ENCODE measurements at regions not wholly inside any gene's neighbourhood (a gene's known extent, or its start where the extent isn't known, plus 50 kb on each side); places are given as distances from the start of the nearest gene placed in this dataset.

DNA sequence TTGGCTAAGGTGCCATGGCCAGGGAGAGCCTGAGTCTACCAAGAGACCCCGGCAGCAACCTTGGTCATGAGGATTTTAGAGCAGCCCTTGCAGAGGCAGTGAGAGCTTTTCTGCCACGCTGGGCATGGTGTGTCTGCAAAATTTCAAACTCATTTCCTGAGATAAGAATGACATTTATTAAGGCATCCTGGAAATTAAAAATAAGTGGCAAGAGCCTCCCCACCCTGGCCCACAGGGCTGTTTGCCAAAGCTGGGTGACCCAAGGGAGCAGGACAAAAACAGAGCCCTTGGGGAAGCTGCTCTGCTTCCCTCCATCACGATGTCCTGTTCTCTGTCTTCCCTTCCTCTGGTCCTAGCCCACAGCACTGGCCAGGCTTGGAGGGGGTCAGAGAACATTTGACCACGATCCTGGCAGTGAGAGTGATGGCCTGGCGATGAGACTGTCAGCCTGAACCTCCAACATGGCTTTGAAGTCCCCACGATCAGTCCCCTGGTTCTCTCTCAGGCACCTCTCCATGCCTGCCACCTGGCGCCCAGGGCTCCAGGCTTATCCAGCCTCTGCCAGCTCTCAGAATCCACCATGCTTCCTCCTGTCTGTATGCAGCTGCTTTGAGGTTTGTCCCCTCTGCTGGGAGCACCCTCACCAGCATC lies 68.9 kb upstream of the RMDN2 start:
- H3K4me3 ChIP-seq: no peak overlapping the region
- no peaks in the 10 kb centered on the region for H3K9me3 ChIP-seq
- H3K4me1 ChIP-seq (ENCODE audit: insufficient read depth): no peaks in the 10 kb centered on the region
- intact Hi-C loops (cut with DNase I): no loop called here
- DNase-seq: no peak
- WGBS, 3 donors: 65 to 79% (median 68%) methylated on average over 7 of the region's 7 CpGs
- no peaks in the 10 kb centered on the region for H3K27me3 ChIP-seq
- no peaks in the 10 kb centered on the region for H3K36me3 ChIP-seq
- H3K27ac ChIP-seq: no peak overlapping the region
- no peak for TF ChIP-seq POLR2A (IDR thresholded peaks at IDR 0.05)
- TF ChIP-seq EP300 (IDR thresholded peaks at IDR 0.05): no peak
- TF ChIP-seq, protein P1, sequence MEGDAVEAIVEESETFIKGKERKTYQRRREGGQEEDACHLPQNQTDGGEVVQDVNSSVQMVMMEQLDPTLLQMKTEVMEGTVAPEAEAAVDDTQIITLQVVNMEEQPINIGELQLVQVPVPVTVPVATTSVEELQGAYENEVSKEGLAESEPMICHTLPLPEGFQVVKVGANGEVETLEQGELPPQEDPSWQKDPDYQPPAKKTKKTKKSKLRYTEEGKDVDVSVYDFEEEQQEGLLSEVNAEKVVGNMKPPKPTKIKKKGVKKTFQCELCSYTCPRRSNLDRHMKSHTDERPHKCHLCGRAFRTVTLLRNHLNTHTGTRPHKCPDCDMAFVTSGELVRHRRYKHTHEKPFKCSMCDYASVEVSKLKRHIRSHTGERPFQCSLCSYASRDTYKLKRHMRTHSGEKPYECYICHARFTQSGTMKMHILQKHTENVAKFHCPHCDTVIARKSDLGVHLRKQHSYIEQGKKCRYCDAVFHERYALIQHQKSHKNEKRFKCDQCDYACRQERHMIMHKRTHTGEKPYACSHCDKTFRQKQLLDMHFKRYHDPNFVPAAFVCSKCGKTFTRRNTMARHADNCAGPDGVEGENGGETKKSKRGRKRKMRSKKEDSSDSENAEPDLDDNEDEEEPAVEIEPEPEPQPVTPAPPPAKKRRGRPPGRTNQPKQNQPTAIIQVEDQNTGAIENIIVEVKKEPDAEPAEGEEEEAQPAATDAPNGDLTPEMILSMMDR (IDR thresholded peaks at IDR 0.05): no peak

DNA sequence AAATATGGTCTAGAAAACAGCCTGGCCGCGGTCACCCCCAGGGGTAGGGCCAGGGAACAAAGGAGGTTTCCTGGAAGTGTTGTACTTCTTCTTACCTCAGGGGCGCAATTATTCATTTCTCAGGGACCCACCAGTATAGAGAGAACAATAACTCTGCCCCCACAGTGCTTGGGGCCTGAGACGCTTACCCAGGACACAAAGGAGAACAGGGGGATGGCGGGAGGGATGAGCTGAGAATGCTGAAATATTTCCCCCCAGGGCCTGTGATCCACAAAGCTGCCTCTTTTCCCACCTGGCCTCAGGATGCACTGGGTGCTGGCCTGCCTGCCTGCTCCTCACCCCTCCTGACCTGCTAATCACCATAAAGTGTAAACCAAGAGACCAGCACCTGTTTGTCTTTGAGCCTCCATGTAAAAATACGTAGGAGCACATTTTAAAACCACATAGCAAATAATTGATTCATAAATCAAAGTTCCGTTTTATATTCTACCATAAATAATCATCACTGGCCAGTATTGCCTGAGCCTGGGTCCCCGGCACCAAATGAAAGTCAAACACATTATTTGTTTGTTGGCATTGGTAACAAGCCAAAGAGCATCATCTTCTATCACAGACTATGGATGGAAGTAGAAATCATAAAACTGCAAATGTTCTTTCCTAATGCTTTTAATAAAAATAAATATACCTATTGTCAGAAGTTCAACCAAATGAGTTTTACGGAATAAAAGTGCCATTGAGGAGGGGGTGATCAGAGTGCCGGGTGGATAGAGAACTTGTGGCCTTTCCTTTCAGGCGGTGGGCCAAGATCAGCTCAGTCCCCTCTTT lies 67.3 kb upstream of the RMDN2 start:
- intact Hi-C loops (cut with DNase I): no loop called here
- H3K9me3 ChIP-seq: no peaks in the 10 kb centered on the region
- no peak for DNase-seq
- WGBS, 3 donors: 76 to 79% (median 77%) methylated on average over 11 of the region's 11 CpGs
- no peaks in the 10 kb centered on the region for H3K36me3 ChIP-seq
- no peak for TF ChIP-seq POLR2A (IDR thresholded peaks at IDR 0.05)
- TF ChIP-seq, protein P1 (IDR thresholded peaks at IDR 0.05): no peak
- TF ChIP-seq EP300 (IDR thresholded peaks at IDR 0.05): no peak
- no peak overlapping the region for H3K27ac ChIP-seq
- no peaks in the 10 kb centered on the region for H3K4me1 ChIP-seq (ENCODE audit: insufficient read depth)
- H3K27me3 ChIP-seq: no peaks in the 10 kb centered on the region
- no peak overlapping the region for H3K4me3 ChIP-seq

DNA sequence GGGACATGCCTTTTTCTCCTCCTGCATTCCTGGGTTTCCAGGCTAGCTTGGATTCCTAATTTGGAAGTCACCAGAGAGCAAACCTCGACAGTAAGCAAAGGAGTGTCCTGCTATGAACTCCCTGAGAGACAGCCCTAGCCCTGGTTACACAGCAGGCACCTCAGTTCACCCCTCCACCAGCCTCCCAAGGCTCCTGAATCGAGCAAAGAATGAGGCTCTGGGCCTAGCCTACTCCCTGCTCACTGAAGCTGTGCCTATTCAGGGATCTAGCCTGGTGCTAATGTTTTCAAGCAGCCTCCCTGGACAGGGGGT lies 66.7 kb upstream of the RMDN2 start:
- WGBS, 3 donors: 8 to 30% (median 15%) methylated on average over 2 of the region's 2 CpGs
- intact Hi-C loops (cut with DNase I): no loop called here

DNA sequence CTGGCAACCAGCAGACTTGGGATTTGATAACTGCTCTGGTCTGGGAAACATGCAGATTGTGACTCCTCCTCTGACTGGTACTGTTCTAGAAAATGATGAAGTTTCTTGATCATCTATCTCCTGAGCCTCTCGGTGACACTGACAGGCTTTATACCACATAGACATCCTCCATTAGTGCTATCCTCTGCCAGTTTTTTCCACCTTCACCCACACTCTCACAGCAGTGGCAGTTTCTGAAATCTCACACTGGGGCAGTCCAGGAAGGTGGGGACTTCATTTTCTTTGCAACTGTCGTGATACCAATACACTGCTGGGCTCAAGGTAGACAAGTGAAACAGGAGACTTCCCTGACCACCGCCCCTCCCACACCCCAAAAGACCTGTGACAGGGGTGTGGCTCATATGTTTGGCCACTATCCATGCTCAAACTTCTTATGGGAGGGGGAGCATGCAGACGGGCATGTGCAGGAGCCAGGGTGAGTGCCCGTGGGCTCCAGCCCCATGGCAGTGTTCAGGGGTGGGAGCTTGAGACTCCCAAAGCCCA lies 66.3 kb upstream of the RMDN2 start:
- Histone ChIP-seq H3K36me3 (no peaks in the 10 kb centered on the region), H3K9me3 (no peaks in the 10 kb centered on the region), H3K4me1 (ENCODE audit: insufficient read depth) (no peaks in the 10 kb centered on the region), H3K4me3 (no peak overlapping the region), H3K27ac (no peak overlapping the region), H3K27me3 (no peaks in the 10 kb centered on the region)
- no peak for DNase-seq
- intact Hi-C loops (cut with DNase I): no loop called here
- TF ChIP-seq POLR2A (IDR thresholded peaks at IDR 0.05) (no peak), EP300 (IDR thresholded peaks at IDR 0.05) (no peak)
- TF ChIP-seq, protein P1 (IDR thresholded peaks at IDR 0.05): no peak
- WGBS, 3 donors: 72 to 81% (median 75%) methylated on average over 5 of the region's 5 CpGs

More for the DNA sequence above, 66.7 kb upstream of the RMDN2 start:
- Histone ChIP-seq H3K27ac (no peak overlapping the region), H3K4me3 (no peak overlapping the region), H3K27me3 (no peaks in the 10 kb centered on the region), H3K4me1 (ENCODE audit: insufficient read depth) (no peaks in the 10 kb centered on the region), H3K9me3 (no peaks in the 10 kb centered on the region), H3K36me3 (no peaks in the 10 kb centered on the region)
- TF ChIP-seq, protein P1 (IDR thresholded peaks at IDR 0.05): no peak
- TF ChIP-seq POLR2A (IDR thresholded peaks at IDR 0.05) (no peak), EP300 (IDR thresholded peaks at IDR 0.05) (no peak)
- DNase-seq: no peak

All from ovary (tissue), 7 donors.